GM10248 (cell line): ENCODE measurements at regions not wholly inside any gene's neighbourhood (a gene's known extent, or its start where the extent isn't known, plus 50 kb on each side); places are given as distances from the start of the nearest gene placed in this dataset.

Experiments
- CTCF ChIA-PET: fragments of 300-600 bp; sonication (Branson Sonifier 250); formaldehyde crosslinking; extraction: SDS; loops from one replicate; lab custom pipeline; 2021; ENCODE audit warnings: antibody characterized with exemption; lab: Yijun Ruan, JAX
- POLR2A ChIA-PET: fragments of 350-650 bp; sonication (Branson Sonifier 250); formaldehyde crosslinking; extraction: SDS; loops from one replicate; lab custom pipeline; 2020; ENCODE audit warnings: antibody characterized with exemption; lab: Yijun Ruan, JAX
- DNase-seq: peaks from one replicate; pipeline ENCODE4 v3.0.0; 2012; ENCODE audit errors: extremely low spot score
- CTCF ChIP-seq: IDR thresholded peaks from 2 replicates; pipeline ENCODE4 v1.5.1; 2012; ENCODE audit warnings: mild to moderate bottlenecking, low read depth; ENCODE audit errors: extremely low read depth, missing control alignments, control extremely low read depth

GRCh38 chr9:18124760-18125159 lies 349.2 kb upstream of the ADAMTSL1 start:
- DNase-seq, result no peak
- POLR2A ChIA-PET, result no interaction called here
- CTCF ChIA-PET, result no interaction called here
- TF ChIP-seq CTCF, result no peak

- no peak for TF ChIP-seq CTCF
- POLR2A ChIA-PET, result no interaction called here
- CTCF ChIA-PET, result interaction anchor here (1.0 kb wide), 1 partner anchor 9 kb away, joined by 3 read pairs; no protein-coding TSS in a partner anchor
- no peak for DNase-seq
These were observed 347.0 kb upstream of the ADAMTSL1 start for GRCh38 chr9:18126831-18127498.

- DNase-seq, result no peak
- CTCF ChIA-PET, result interaction anchor here (1.0 kb wide), 1 partner anchor 9 kb away, joined by 3 read pairs; no protein-coding TSS in a partner anchor
- no peak for TF ChIP-seq CTCF
- POLR2A ChIA-PET, result no interaction called here
These were observed 346.5 kb upstream of the ADAMTSL1 start for GRCh38 chr9:18127499-18127875.

- POLR2A ChIA-PET, result no interaction called here
- DNase-seq, result no peak
- CTCF ChIA-PET, result interaction anchor here (0.7 kb wide), 1 partner anchor 11 kb away, joined by 3 read pairs; no protein-coding TSS in a partner anchor
- TF ChIP-seq CTCF, result no peak
These were observed 344.1 kb upstream of the ADAMTSL1 start for GRCh38 chr9:18129809-18130334.

GRCh38 chr9:18136354-18136994 lies 337.5 kb upstream of the ADAMTSL1 start:
- ChIA-PET POLR2A (no interaction called here), CTCF (no interaction called here)
- TF ChIP-seq CTCF, result no peak
- no peak for DNase-seq

GRCh38 chr9:18137815-18138214 lies 336.1 kb upstream of the ADAMTSL1 start:
- no peak for DNase-seq
- no peak for TF ChIP-seq CTCF
- POLR2A ChIA-PET, result no interaction called here
- CTCF ChIA-PET, result interaction anchor here (1.4 kb wide), 1 partner anchor 15 kb away, joined by 3 read pairs; no protein-coding TSS in a partner anchor
